ENCODE measurements at regions not wholly inside any gene's neighbourhood (a gene's known extent, or its start where the extent isn't known, plus 50 kb on each side); places are given as distances from the start of the nearest gene placed in this dataset.

GRCh38 chr6:56838965-56839364 is 115.9 kb upstream of the BEND6 start:
- TF ChIP-seq EP300 (IDR thresholded peaks at IDR 0.05; ENCODE audit: borderline replicate concordance in 1 of 2, control insufficient read depth in 1 of 2, low read depth in 2 of 2, low read length in 2 of 2) (no peak), JUNB (IDR thresholded peaks at IDR 0.05) (no peak), SRF (IDR thresholded peaks at IDR 0.05; ENCODE audit: low read depth in 2 of 2, low read length in 2 of 2) (no peak), FOS (IDR thresholded peaks at IDR 0.05; ENCODE audit: borderline replicate concordance, extremely low read depth, insufficient read length) (no peak), TARDBP (IDR thresholded peaks at IDR 0.05; ENCODE audit: borderline replicate concordance) (no peak)
